Skeletal muscle tissue (tissue), 3 donors: ENCODE measurements at regions not wholly inside any gene's neighbourhood (a gene's known extent, or its start where the extent isn't known, plus 50 kb on each side); places are given as distances from the start of the nearest gene placed in this dataset.

Experiments
- H3K27ac ChIP-seq: one replicate; pipeline ENCODE4 v1.7.0; 2013; ENCODE audit warnings: mild to moderate bottlenecking, low read depth, low read length, inconsistent platforms
- H3K27me3 ChIP-seq, 3 donors: one replicate each; pipeline ENCODE4 v1.7.0; 2013; ENCODE audit warnings: low read length in 3 of 3; ENCODE audit not compliant: control insufficient read depth in 3 of 3, insufficient read depth in 3 of 3
- H3K36me3 ChIP-seq, 3 donors: one replicate each; pipeline ENCODE4 v1.7.0; 2013; ENCODE audit warnings: low read length in 3 of 3; ENCODE audit not compliant: control insufficient read depth in 3 of 3, insufficient read depth in 3 of 3
- H3K4me1 ChIP-seq, 3 donors: one replicate each; pipeline ENCODE4 v1.7.0; 2013; ENCODE audit warnings: low read length in 3 of 3, mild to moderate bottlenecking in 3 of 3; ENCODE audit not compliant: control insufficient read depth in 3 of 3, insufficient read depth in 3 of 3
- H3K4me3 ChIP-seq, 3 donors: one replicate each; pipeline ENCODE4 v1.7.0; 2013; ENCODE audit warnings: low read length in 3 of 3
- H3K9ac ChIP-seq, 3 donors: one replicate each; pipeline ENCODE4 v1.7.0; 2013; ENCODE audit warnings: low read length in 3 of 3, mild to moderate bottlenecking in 3 of 3, moderate library complexity in 2 of 3, low read depth in 1 of 3
- H3K9me3 ChIP-seq, 3 donors: one replicate each; pipeline ENCODE4 v1.7.0; 2013; ENCODE audit warnings: low read length in 3 of 3; ENCODE audit not compliant: control insufficient read depth in 3 of 3
- donor health status: Osteomylitis.

DNA sequence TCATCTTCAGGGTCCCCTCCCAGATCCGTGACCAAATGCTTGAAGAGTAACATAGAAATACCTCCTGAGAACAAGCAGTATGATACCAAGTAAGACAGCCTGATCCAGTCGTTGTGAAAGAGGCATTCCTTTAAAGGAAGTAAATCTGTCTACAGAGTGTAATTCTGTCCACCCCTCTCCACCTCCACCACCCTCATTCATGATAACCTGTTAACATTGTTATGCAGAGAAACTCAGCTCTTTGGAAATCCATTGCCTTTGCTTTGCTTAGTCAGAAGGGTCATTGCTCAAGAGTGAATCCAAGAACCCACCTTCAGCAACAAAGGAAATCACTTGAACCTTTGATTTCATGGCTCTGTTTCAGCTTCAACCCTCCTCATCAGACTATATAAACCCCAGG, 155.6 kb downstream of the CYP26B1 start:
- H3K36me3 ChIP-seq, result no peaks in the 10 kb centered on the region
- no peak overlapping the region for H3K9ac ChIP-seq
- H3K9me3 ChIP-seq, result no peaks in the 10 kb centered on the region
- H3K4me1 ChIP-seq, result no peaks in the 10 kb centered on the region
- no peak overlapping the region for H3K27ac ChIP-seq
- no peaks in the 10 kb centered on the region for H3K27me3 ChIP-seq
- H3K4me3 ChIP-seq, result no peak overlapping the region

DNA sequence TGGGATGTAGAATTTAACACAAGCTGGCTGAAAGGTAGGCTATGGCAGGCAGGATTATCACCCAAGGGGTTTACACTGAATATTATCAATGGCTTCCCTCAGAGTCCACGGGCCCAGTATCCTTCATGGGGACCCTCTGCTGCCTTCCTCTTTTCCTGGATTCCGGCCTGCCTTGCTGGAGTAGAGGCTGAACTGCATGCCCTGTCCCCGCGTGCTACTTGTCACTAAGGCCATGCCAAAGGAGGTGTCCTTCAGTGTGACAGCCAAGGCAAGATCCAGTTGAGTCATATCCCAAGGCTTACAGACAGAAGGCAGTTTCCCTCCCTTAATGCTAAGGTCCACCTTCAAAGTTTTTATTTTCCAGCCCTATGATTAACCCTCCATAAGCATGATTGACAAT, 156.3 kb downstream of the CYP26B1 start:
- H3K9ac ChIP-seq, result no peak overlapping the region
- no peak overlapping the region for H3K27ac ChIP-seq

DNA sequence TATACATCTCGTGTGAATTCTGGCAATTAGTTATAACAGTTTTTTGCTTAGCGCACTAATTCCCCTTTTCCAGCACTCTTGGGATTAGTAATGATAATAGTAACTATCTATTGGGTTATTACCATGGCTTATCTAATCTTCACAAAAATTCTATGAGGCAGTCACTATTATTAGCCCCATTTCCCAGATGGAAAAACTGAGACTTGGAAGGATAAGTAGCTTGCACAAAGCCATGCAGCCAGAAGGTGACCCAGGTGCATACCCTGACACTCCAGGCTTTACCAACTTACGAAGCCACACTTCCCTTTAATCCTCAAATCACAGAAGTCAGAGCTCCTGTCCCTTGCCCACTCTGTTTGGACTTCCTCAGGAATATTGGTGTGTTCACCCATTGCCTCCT, 156.8 kb downstream of the CYP26B1 start:
- H3K9me3 ChIP-seq, result no peaks in the 10 kb centered on the region
- no peaks in the 10 kb centered on the region for H3K4me1 ChIP-seq
- H3K9ac ChIP-seq, result no peak overlapping the region
- H3K27ac ChIP-seq, result no peak overlapping the region
- no peak overlapping the region for H3K4me3 ChIP-seq
- no peaks in the 10 kb centered on the region for H3K27me3 ChIP-seq
- H3K36me3 ChIP-seq, result no peaks in the 10 kb centered on the region

More for the DNA sequence above, 156.3 kb downstream of the CYP26B1 start:
- Histone ChIP-seq H3K9me3 (no peaks in the 10 kb centered on the region), H3K4me1 (no peaks in the 10 kb centered on the region), H3K27me3 (no peaks in the 10 kb centered on the region), H3K4me3 (no peak overlapping the region), H3K36me3 (no peaks in the 10 kb centered on the region)

DNA sequence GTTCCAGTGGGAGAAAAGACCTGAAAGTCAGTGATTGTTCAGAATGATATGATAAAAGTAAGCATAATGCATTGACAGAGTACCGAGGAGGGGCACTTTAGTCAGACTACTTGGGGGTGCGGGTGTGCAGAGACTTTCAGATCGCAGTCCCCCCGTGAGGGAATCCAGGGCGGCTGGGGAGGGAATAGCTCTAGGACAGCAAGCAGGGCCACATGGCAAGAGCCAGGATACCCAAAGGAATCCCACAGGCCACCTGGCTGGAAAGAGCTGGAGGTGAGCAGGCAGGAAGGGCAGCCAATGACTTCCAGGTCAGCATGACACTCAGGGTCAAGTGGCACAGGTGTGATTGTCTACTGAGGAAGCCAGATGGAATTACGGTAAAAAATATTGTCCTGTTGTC, 157.5 kb downstream of the CYP26B1 start:
- Histone ChIP-seq H3K27me3 (no peaks in the 10 kb centered on the region), H3K4me1 (no peaks in the 10 kb centered on the region), H3K4me3 (no peak overlapping the region), H3K36me3 (no peaks in the 10 kb centered on the region), H3K9me3 (no peaks in the 10 kb centered on the region), H3K27ac (no peak overlapping the region), H3K9ac (no peak overlapping the region)

DNA sequence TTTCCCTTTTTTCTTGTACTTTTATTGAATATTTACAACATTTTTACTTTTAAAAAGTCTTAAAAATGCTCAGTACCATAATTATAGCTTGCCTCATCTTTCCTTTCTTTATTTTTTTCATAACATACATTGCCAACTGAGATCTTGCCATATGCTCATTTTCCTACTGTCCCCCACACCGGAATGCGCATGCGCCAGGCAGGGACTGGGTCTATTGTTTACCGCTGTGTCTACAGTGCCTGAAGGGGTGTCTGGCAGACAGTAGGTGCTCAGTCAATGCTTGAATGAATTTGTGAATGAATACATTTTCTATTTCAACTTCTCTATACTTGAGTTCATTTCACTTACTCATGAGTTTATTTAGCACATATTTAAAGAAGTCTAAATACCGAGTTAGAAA, 158.0 kb downstream of the CYP26B1 start:
- Histone ChIP-seq H3K36me3 (no peaks in the 10 kb centered on the region), H3K27me3 (no peaks in the 10 kb centered on the region), H3K9ac (no peak overlapping the region), H3K27ac (no peak overlapping the region), H3K9me3 (no peaks in the 10 kb centered on the region), H3K4me1 (no peaks in the 10 kb centered on the region), H3K4me3 (no peak overlapping the region)

DNA sequence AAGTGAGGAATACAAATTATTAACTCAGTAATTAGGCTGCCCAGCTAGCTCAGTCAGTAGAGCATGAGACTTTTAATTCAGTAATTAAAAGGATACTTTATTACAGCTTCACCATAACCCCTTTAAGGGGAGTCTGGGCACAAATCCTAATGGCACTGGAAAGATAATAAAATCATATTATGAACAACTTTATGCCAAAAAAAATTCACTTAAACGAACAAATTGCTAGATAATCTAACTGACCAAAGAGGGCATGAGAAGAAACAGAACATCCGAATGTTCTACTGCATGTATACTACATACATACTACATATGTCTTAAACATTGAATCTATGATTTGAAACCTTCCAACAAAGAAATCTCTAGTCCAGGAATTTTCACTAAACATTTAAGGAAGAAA, 159.5 kb downstream of the CYP26B1 start:
- Histone ChIP-seq H3K9me3 (no peaks in the 10 kb centered on the region), H3K36me3 (no peaks in the 10 kb centered on the region), H3K4me1 (no peaks in the 10 kb centered on the region), H3K27me3 (no peaks in the 10 kb centered on the region), H3K4me3 (no peak overlapping the region), H3K9ac (no peak overlapping the region), H3K27ac (no peak overlapping the region)

DNA sequence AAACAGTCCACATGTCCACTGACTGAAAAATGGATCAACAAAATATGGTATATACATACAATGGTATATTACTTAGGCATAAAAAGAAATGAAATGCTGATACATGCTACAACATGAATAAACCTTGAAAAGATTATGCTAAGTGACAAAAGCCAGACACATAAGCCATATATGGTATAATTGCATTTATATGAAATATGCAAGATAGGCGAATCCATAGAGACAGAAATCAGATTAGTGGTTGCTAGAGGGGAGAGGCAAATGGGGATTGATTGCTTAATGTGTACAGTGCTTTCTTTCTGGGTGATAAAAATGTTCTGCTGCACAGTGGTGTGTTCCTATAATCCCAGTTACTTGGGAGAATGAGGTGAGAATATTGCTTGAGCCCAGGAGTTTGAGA, 171.0 kb downstream of the CYP26B1 start:
- Histone ChIP-seq H3K9me3 (no peaks in the 10 kb centered on the region), H3K9ac (no peak overlapping the region), H3K36me3 (no peaks in the 10 kb centered on the region), H3K4me1 (no peaks in the 10 kb centered on the region), H3K4me3 (no peak overlapping the region), H3K27ac (no peak overlapping the region), H3K27me3 (peaks cover 0 to 4% (median 0%) of the 10 kb centered on the region in 3 donors)

DNA sequence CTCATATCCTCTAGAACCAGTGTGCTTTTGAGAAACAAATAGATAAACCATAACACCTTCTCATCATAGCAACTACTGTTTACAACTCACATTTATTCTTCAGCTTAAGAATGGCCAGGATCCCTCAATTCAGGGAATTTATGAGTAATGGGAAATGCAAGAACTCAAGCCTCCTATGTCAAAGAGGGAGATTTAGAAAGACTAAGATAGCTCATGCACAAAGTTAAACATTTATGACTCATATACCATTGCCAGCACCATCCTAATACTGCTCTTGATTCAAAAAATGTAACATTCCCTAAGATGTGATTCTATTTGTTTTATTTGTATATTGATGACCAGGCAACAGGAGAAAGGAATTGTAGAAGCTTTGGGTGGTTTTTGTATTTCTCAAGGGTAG, 172.8 kb downstream of the CYP26B1 start:
- Histone ChIP-seq H3K4me1 (no peaks in the 10 kb centered on the region), H3K9me3 (no peaks in the 10 kb centered on the region), H3K27ac (no peak overlapping the region), H3K9ac (no peak overlapping the region), H3K4me3 (no peak overlapping the region), H3K36me3 (no peaks in the 10 kb centered on the region), H3K27me3 (peaks cover 0 to 4% (median 0%) of the 10 kb centered on the region in 3 donors)

DNA sequence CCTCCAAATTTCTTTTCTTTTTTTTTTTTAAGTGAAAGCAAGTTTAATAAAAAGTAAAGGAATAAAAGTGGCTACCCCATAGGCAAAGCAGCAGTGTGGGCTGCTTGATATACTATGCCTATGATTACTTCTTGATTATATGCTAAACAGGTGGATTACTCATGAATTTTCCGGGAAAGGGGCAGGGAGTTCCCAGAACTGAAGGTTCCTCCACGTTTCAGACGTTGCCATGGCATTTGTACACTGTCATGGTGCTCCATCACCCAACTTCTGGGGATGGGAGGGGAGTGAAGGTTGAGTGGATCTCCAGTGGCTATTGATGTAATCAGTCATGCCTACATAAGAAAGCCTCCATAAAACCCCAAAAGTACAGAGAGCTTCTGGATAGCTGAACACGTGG, 176.2 kb downstream of the CYP26B1 start:
- Histone ChIP-seq H3K27me3 (peaks cover 0 to 4% (median 4%) of the 10 kb centered on the region in 3 donors), H3K36me3 (no peaks in the 10 kb centered on the region), H3K4me3 (no peak overlapping the region), H3K9me3 (no peaks in the 10 kb centered on the region), H3K4me1 (no peaks in the 10 kb centered on the region), H3K27ac (no peak overlapping the region), H3K9ac (no peak overlapping the region)

DNA sequence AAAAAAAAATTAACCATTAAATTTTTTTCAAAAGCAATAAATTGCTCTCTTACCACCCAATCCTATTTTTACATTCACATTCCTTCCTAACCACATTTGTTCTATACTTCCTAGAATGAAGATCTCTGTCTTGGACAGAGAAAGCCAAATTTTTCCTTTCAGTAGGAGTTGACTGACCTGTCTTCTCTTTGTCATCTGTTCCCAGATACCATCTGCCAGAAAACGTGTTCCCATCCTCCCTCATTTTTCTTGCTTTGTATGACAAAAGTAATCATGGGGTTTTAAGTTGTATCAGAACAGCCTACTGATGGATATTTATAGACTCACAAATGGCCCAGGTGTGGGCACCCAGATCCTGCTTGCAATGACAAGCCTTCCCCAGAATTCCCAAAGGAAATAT, 182.1 kb downstream of the CYP26B1 start:
- Histone ChIP-seq H3K4me1 (peaks cover 4 to 17% (median 5%) of the 10 kb centered on the region in 3 donors), H3K9me3 (no peaks in the 10 kb centered on the region), H3K27ac (no peak overlapping the region), H3K36me3 (no peaks in the 10 kb centered on the region), H3K4me3 (no peak overlapping the region), H3K9ac (no peak overlapping the region), H3K27me3 (peaks cover 0 to 4% (median 3%) of the 10 kb centered on the region in 3 donors)
